Ammon's horn (tissue), 1 donor: ENCODE measurements at regions not wholly inside any gene's neighbourhood (a gene's known extent, or its start where the extent isn't known, plus 50 kb on each side); places are given as distances from the start of the nearest gene placed in this dataset.

ENCODE experiments used
- DNase-seq: peaks from one replicate; pipeline ENCODE4 v3.0.0-alpha.2; 2016; ENCODE audit warnings: low spot score

- DNase-seq, result no peak
Observed at GRCh38 chr1:82880506-82880905, 1079.8 kb downstream of the ADGRL2 start.

- DNase-seq, result peak; percentile 2
Observed at GRCh38 chr1:82879701-82880305, 1079.1 kb downstream of the ADGRL2 start.

GRCh38 chr1:82875170-82875569 lies 1074.4 kb downstream of the ADGRL2 start:
- DNase-seq, result no peak

GRCh38 chr1:82874041-82874440 lies 1073.3 kb downstream of the ADGRL2 start:
- DNase-seq, result no peak

GRCh38 chr1:82870332-82870731 lies 1069.6 kb downstream of the ADGRL2 start:
- DNase-seq, result no peak

- DNase-seq, result no peak
Observed at GRCh38 chr1:82867781-82868180, 1067.0 kb downstream of the ADGRL2 start.

GRCh38 chr1:82861749-82862148 lies 1061.0 kb downstream of the ADGRL2 start:
- DNase-seq, result no peak

GRCh38 chr1:82858031-82858430 lies 1057.3 kb downstream of the ADGRL2 start:
- no peak for DNase-seq

- DNase-seq, result no peak
Observed at GRCh38 chr1:82849460-82849859, 1048.7 kb downstream of the ADGRL2 start.

GRCh38 chr1:82848043-82848442 lies 1047.3 kb downstream of the ADGRL2 start:
- DNase-seq, result no peak

GRCh38 chr1:82845866-82846265 lies 1045.1 kb downstream of the ADGRL2 start:
- DNase-seq, result no peak

GRCh38 chr1:82844911-82845827 lies 1044.4 kb downstream of the ADGRL2 start:
- DNase-seq, result no peak

GRCh38 chr1:82844447-82844846 lies 1043.7 kb downstream of the ADGRL2 start:
- DNase-seq, result no peak

- no peak for DNase-seq
Observed at GRCh38 chr1:82843876-82844275, 1043.1 kb downstream of the ADGRL2 start.

- no peak for DNase-seq
Observed at GRCh38 chr1:82840192-82840591, 1039.5 kb downstream of the ADGRL2 start.

GRCh38 chr1:82837766-82838465 lies 1037.2 kb downstream of the ADGRL2 start:
- no peak for DNase-seq

GRCh38 chr1:82836973-82837680 lies 1036.4 kb downstream of the ADGRL2 start:
- no peak for DNase-seq

GRCh38 chr1:82836213-82836972 lies 1035.7 kb downstream of the ADGRL2 start:
- DNase-seq, result no peak

GRCh38 chr1:82830690-82831380 lies 1030.1 kb downstream of the ADGRL2 start:
- DNase-seq, result no peak

- no peak for DNase-seq
Observed at GRCh38 chr1:82829527-82829926, 1028.8 kb downstream of the ADGRL2 start.

- DNase-seq, result no peak
Observed at GRCh38 chr1:82823876-82824275, 1023.1 kb downstream of the ADGRL2 start.
